ENCODE measurements at regions not wholly inside any gene's neighbourhood (a gene's known extent, or its start where the extent isn't known, plus 50 kb on each side); places are given as distances from the start of the nearest gene placed in this dataset.

DNA sequence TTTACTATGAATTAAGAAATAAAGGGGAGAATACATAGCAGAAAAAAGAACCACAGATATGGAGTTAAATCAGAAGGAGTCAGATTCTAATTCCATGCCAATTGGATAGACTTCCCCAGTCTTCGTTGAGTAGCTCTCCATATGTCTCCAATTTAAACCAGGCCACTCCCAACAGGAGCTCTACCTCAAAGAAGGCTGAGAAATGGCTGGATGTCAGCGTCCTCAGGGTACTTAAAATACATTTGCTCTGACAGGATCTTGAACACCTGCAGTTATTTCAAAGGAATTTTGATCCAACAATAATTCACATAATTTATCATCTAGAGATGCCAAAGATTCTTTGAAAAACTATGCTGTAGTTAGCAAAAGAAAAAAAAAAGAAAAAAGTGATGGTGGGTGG lies 133.9 kb upstream of the FBN2 start:
- TF ChIP-seq, protein P1, sequence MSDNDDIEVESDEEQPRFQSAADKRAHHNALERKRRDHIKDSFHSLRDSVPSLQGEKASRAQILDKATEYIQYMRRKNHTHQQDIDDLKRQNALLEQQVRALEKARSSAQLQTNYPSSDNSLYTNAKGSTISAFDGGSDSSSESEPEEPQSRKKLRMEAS (IDR thresholded peaks at IDR 0.05; ENCODE audit: low read depth, low read length), result no peak
- TF ChIP-seq, protein P2, sequence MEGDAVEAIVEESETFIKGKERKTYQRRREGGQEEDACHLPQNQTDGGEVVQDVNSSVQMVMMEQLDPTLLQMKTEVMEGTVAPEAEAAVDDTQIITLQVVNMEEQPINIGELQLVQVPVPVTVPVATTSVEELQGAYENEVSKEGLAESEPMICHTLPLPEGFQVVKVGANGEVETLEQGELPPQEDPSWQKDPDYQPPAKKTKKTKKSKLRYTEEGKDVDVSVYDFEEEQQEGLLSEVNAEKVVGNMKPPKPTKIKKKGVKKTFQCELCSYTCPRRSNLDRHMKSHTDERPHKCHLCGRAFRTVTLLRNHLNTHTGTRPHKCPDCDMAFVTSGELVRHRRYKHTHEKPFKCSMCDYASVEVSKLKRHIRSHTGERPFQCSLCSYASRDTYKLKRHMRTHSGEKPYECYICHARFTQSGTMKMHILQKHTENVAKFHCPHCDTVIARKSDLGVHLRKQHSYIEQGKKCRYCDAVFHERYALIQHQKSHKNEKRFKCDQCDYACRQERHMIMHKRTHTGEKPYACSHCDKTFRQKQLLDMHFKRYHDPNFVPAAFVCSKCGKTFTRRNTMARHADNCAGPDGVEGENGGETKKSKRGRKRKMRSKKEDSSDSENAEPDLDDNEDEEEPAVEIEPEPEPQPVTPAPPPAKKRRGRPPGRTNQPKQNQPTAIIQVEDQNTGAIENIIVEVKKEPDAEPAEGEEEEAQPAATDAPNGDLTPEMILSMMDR (IDR thresholded peaks at IDR 0.05; ENCODE audit: low read depth, low read length), result no peak
- TF ChIP-seq POLR2A (IDR thresholded peaks at IDR 0.05; ENCODE audit: extremely low read depth, insufficient read length), result no peak
- TF ChIP-seq MYC (IDR thresholded peaks at IDR 0.05; ENCODE audit: low read depth, low read length), result no peak

DNA sequence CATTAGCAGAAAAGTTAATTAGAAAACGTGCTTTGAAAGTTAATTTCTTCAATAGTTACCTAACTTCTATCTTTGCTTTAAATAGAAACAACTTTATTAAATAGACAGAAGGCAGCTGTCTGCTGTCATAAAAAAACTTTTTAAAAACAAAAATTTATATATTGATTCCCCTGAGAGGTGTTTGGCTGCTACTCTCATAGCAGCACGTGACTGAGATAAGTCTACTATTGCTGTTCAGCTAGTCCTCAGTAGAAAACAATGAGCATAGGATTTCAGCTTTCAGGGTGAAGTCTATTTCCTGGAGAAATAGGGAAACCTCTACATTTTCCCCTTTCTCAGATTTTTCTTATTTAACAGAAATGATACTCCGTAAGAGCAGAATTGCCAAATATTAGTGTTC lies 135.0 kb upstream of the FBN2 start:
- H3K4me3 ChIP-seq (ENCODE audit: low read depth, low read length), result no peak overlapping the region
- no peak for TF ChIP-seq POLR2A (IDR thresholded peaks at IDR 0.05; ENCODE audit: extremely low read depth, insufficient read length)
- TF ChIP-seq, protein P2 (IDR thresholded peaks at IDR 0.05; ENCODE audit: low read depth, low read length), result no peak
- TF ChIP-seq, protein P1 (IDR thresholded peaks at IDR 0.05; ENCODE audit: low read depth, low read length), result no peak
- TF ChIP-seq MYC (IDR thresholded peaks at IDR 0.05; ENCODE audit: low read depth, low read length), result no peak
- DNase-seq (ENCODE audit: low read depth), result no peak

More for the DNA sequence above, 133.9 kb upstream of the FBN2 start:
- H3K4me3 ChIP-seq (ENCODE audit: low read depth, low read length), result no peak overlapping the region
- no peak for DNase-seq (ENCODE audit: low read depth)

DNA sequence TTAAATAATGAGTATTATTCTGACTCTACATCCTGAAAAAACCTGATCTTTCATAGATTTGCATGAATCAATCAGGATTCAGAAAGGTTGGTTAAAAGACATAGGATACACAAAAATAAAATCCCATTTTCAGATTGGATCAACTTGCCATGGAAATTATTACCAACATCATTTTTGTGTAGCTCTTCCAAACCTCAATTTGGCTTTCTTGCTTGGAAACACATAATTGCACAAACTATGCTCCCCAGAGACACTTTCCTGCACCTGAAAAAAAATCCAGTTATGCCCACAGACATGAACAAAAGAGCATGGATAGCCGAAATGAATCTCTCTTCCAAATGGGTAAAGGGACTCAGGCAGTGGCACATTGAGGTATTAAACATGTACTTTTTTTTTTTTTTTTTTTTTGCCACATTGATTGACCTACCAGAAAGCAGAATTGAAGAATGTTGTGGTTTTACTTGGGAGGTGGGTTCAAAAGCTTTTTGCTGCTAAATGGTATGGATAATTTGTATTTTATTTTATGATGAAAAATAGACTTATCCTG lies 135.4 kb upstream of the FBN2 start:
- TF ChIP-seq POLR2A (IDR thresholded peaks at IDR 0.05; ENCODE audit: extremely low read depth, insufficient read length) (no peak), MYC (IDR thresholded peaks at IDR 0.05; ENCODE audit: low read depth, low read length) (no peak)
- TF ChIP-seq, protein P1 (IDR thresholded peaks at IDR 0.05; ENCODE audit: low read depth, low read length), result no peak
- TF ChIP-seq, protein P2 (IDR thresholded peaks at IDR 0.05; ENCODE audit: low read depth, low read length), result no peak
- H3K4me3 ChIP-seq (ENCODE audit: low read depth, low read length), result no peak overlapping the region
- no peak for DNase-seq (ENCODE audit: low read depth)

DNA sequence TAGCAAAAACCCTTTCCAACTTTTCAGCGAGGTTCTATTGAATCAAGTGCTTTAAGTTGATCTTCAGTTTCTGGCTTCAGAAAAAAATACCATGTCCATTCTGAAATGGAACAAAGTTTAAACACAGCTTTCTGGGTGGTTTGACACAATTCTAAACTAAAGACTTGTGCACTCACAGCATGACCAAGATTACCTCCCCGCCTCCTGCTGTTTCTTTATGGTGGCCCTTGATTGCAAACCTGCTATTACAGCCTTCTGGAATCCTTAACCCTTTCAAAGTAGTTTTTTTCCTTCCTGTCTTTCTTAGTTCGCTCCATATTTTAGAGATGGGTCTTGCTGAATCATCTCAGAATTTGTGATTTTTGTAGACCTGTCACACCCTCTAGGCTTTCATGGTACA lies 135.9 kb upstream of the FBN2 start:
- no peak for DNase-seq (ENCODE audit: low read depth)
- H3K4me3 ChIP-seq (ENCODE audit: low read depth, low read length), result no peak overlapping the region
- TF ChIP-seq, protein P1 (IDR thresholded peaks at IDR 0.05; ENCODE audit: low read depth, low read length), result no peak
- TF ChIP-seq POLR2A (IDR thresholded peaks at IDR 0.05; ENCODE audit: extremely low read depth, insufficient read length) (no peak), MYC (IDR thresholded peaks at IDR 0.05; ENCODE audit: low read depth, low read length) (no peak)
- TF ChIP-seq, protein P2 (IDR thresholded peaks at IDR 0.05; ENCODE audit: low read depth, low read length), result no peak

DNA sequence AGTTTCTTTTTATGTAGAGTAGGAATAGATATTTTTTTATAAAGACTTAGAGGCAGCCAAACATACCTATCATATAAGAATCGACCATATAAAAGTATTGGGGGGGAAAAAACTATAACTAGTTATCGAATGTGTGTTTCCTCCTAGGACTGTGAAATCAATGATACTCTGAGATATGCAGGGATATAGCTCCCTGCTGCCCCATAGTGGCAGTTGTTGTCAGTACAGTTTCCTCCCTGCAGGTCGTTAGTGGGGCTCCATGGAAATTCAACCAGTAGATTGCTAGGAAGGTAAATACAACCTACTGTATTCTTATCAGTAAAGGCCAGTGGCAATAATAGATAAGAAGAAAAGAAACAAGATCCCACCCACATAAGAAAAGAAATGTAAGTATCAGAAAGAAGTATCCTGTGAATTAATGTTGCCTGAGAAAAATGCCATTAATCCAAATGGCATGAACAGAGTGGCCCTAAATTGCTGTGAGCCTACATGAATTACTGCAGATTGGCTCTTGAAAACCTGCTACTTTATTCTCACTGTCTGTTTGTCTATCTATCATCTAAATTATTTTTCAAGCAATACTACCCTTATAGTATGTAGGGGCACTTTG lies 136.9 kb upstream of the FBN2 start:
- peak; percentile 53 for DNase-seq (ENCODE audit: low read depth)
- H3K4me3 ChIP-seq (ENCODE audit: low read depth, low read length), result no peak overlapping the region
- no peak for TF ChIP-seq MYC (IDR thresholded peaks at IDR 0.05; ENCODE audit: low read depth, low read length)
- TF ChIP-seq, protein P2 (IDR thresholded peaks at IDR 0.05; ENCODE audit: low read depth, low read length), result peak; percentile 65
- TF ChIP-seq, protein P1 (IDR thresholded peaks at IDR 0.05; ENCODE audit: low read depth, low read length), result no peak
- TF ChIP-seq POLR2A (IDR thresholded peaks at IDR 0.05; ENCODE audit: extremely low read depth, insufficient read length), result no peak
